NCI-H2029 (cell line): ENCODE measurements at regions not wholly inside any gene's neighbourhood (a gene's known extent, or its start where the extent isn't known, plus 50 kb on each side); places are given as distances from the start of the nearest gene placed in this dataset.

Source experiments
- DNase-seq: peaks from one replicate; lab custom pipeline; 2025; lab: John Stamatoyannopoulos, UW

GRCh38 chr16:56140645-56141044, 50.6 kb upstream of the GNAO1 start:
- no peak for DNase-seq

DNA sequence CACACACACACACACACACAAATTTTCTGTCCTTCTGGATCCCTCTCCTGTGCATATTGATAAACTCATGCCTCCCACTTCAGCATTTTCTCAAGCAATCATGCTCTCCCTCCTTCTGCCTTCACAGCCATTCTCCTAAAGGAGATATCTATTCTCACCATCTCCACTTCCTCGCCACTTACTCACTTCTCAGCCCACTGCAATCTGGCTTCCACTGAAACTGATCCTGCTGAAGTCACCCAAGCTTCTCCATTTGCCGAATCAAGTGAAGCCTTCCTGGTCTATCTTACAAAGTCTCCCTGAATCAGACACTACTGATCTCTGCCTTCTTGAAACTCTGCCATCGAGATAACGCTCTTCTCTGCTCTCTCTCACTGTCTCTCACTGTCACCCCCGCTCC, 54.0 kb upstream of the GNAO1 start:
- DNase-seq: no peak

DNA sequence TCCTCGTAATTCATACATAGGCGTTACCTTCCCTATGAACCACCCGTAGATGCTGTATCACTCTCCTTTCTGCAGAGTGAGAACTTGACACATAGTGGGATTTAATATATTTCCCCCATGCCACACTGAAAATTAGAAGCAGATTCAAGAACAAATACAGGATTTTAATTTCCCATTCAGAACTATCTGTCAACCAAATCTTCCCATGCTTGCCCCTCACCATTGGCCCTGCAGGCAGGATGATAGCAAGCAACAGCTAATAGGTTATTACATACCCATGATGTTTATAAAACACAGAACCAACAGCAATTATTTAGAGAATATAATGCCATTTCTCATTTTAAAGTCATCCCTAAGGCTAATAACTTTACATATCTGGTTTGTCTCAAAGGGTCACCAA, 55.0 kb upstream of the GNAO1 start:
- DNase-seq: no peak

DNA sequence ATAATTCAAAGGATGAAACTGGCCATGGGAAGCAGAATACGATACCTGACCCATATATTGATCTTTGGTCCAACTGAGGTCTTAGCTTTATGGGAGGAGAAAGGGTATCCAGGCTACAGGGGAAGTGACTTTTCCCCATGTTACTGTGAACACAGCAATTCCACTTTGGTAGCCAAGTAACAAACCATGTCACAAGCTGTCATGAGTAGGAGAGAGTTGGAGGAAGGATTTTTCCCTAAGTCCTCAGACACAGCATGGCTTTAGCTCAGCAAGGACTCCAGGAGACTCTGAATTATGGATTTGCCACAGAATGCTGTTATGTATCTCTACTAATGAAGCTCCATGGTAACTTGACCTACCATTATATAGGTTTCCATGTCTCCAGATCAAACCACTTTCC, 56.5 kb upstream of the GNAO1 start:
- no peak for DNase-seq

- DNase-seq: no peak
Observed at GRCh38 chr16:56125922-56126321, 65.4 kb upstream of the GNAO1 start.

- DNase-seq: no peak
Observed at GRCh38 chr16:56122251-56122650, 69.0 kb upstream of the GNAO1 start.

DNA sequence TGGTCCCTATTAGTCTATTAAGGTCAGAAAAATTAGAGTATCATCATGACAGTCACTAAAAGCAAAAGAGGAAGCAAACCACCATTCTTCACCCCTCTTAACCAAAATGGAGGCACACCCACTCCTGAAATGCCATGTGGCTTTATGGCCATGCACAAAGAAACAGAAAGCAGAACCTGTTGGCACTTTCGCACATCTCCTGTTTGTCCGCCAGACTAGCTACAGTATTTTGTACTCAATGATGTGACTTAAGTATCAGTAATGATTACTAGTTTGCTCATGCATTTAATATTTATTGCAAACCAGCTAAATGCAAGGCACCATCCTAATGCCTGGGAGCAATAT, 70.2 kb upstream of the GNAO1 start:
- no peak for DNase-seq

DNA sequence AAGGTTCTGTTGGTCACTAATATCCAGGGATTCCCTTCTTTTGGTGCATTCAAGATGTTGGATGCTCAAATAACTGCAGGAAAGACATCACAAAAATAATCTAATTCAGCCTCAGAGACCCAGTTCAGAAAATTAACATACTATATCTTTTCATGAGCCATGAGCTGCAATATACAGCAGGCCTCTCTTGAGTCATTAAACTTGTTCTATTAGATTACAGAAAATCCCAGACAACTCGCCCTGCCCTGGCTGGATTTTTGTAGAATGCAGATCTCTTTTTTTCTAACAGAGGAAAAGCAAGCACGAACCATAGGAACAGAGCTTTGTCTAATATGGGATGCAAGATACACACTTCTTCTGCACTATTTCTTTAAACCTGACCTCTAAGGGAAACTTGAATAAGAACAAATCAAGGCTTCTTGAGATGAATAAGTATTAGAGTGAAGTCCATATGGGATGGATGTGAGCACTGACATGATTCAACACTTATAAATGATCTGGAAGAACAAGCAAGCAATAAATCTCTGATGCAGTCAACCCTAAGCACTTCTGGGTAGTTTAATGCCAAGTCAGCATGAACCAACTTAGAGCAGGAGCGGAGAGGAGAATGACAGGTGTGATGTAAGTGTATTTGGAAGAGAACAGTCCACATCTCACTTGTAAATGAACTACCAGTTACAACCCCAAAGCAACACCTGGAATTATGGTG, 70.7 kb upstream of the GNAO1 start:
- no peak for DNase-seq

- no peak for DNase-seq
Observed at GRCh38 chr16:56119133-56119532, 72.2 kb upstream of the GNAO1 start.

- DNase-seq: no peak
Observed at GRCh38 chr16:56116577-56116964, 74.7 kb upstream of the GNAO1 start.

- DNase-seq: no peak
Observed at GRCh38 chr16:56115817-56116576, 75.3 kb upstream of the GNAO1 start.

DNA sequence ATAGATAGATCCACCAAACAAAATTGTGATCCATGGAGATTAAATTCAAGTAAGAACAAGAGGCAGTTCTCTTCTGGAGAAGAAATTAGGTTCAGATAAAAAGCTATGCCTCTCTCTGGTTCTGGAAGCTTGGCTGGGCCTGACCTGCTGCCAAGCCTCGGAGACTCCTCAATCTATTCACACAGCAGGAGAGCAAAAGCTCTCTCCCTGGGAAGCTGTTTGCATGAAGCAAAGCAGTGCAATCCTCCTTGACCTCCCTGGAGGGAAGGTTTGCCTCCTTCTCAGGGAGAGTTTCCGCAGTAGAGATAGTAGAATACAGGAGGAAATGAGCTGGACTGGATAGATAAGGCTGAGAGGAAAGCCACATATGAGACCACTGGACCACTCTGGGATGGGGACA, 78.1 kb upstream of the GNAO1 start:
- no peak for DNase-seq

- DNase-seq: no peak
Observed at GRCh38 chr16:56111100-56111499, 80.2 kb upstream of the GNAO1 start.

DNA sequence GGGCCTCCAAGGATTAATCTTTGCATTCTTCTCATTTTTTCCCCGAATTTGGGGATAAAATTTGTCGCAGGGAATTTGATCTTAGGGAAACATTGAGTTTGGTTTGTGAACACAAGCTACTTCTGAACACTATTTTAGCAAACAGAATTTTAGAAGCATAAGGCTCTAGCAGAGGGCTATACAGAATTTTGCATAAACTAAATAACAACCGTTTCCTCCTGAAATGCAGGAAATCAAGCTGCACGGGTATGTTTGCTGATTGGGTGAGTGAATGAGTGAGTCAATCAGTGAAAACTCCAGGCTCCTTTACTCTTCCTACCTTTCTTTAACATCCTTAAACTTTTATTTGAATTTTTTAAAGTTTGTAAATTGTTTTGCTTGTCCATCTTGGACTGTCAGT, 81.3 kb upstream of the GNAO1 start:
- DNase-seq: no peak

DNA sequence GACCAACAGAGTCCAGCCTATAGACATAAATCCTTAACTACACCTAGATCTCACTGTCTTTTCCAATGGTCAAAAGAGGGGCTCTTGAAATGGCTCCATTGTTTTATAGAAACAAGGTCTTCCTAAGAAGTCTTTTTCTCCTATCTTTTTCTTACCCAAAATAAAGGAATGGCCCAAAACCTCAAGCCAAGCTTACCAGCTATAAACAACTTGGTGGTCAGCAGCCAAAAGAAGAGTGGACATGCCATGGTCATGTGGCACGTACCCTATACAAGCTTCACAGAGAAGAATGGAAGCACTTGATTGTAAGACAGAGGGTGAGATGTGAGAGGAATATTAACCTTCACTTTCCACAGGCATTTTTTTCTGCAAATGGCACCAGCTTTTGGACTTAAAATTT, 82.1 kb upstream of the GNAO1 start:
- no peak for DNase-seq

DNA sequence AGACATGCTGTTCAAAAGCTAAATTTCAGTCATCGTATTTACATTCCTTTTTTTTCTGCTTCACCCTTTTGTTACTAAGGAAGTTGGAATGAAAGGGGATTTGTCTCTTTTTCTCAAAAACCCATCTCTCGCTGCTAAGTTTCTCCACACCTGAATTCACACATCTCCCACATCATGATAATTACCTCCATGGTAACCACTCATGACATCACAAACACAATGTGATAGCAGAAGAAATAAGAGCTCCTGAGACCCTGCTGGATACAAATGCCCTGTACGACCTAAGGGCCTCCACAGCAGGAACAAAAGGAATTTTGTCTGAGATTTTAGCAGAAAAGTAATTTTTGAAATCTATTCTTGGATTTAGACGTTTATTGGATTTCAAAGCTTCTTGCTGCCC, 82.6 kb upstream of the GNAO1 start:
- DNase-seq: peak; percentile 1

GRCh38 chr16:56108056-56108471, 83.2 kb upstream of the GNAO1 start:
- DNase-seq: peak; percentile 2

DNA sequence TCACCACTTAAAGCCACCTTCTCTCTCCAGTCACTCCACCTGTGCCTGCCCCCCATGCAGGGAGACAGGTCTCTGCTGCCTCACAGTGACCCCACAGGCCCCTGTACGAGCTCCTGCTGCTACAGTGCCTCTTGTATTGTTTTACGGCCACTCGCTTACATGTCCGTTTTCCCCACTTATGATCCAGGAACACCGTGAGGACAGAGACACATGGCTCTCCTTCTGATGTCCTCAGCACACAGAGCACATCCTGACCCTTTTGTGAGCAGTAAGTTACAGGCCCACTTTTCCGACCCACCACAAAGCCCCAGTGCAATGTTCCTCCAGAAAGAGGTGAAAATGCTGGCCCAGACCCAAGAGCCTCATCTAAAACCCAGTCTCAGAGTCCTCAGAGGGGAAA, 84.8 kb upstream of the GNAO1 start:
- DNase-seq: no peak

- DNase-seq: no peak
Observed at GRCh38 chr16:56102906-56103305, 88.4 kb upstream of the GNAO1 start.

DNA sequence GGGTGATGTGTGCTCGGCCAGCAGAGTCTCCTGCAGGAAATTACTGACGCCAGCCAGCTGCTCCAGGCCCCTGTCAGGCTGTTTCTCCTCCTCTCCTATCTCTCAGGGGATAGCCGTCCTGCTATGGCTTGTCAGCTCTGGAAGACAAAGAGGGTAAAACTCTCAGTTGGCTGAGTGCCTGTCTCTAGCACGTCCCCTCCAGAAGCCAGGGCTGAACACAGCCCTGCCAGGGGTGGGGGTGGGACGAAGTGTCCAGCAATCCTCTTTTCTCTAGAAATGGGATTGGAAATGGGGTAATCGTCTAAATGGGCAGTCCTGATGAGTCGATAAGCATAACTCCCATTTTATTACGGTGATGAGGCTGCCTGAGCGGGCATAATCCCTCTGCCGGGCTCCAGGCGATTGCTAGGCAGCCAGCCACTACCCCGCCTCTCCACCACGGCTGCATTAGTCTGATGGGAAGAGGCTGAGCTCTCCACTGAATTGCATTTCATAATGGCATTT, 89.1 kb upstream of the GNAO1 start:
- no peak for DNase-seq

GRCh38 chr16:56101480-56101879, 89.8 kb upstream of the GNAO1 start:
- no peak for DNase-seq

GRCh38 chr16:56097306-56097705, 94.0 kb upstream of the GNAO1 start:
- DNase-seq: no peak

GRCh38 chr16:56094231-56094630, 97.1 kb upstream of the GNAO1 start:
- DNase-seq: no peak

DNA sequence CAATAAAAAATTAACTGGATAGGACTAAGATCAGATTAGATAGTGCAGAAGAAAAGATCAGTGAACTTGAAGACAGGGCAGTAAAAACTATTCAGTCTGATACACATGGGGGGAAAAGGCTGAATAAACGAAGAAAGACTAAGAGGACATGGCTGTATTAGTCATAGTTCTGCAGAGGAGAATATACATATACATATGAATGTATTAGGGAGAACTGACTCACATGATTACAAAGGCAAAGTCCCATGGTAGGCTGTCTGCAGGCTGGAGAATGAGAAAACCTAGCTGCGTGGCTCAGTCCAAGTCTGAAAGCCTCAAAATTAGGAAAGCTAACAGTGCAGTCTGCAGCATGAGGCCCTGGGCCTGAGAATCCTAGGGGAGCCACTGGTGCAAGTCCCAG, 98.2 kb upstream of the GNAO1 start:
- DNase-seq: no peak
